Skeletal muscle tissue (tissue), 3 donors: ENCODE measurements at regions not wholly inside any gene's neighbourhood (a gene's known extent, or its start where the extent isn't known, plus 50 kb on each side); places are given as distances from the start of the nearest gene placed in this dataset.
"Not testable (repeated sequence)": the region's sequence is repeated elsewhere in the genome, so short reads cannot be mapped to it uniquely, and the experiment has no call there.

Experiments used
- H3K27ac ChIP-seq: one replicate; pipeline ENCODE4 v1.7.0; 2013; ENCODE audit warnings: mild to moderate bottlenecking, low read depth, low read length, inconsistent platforms
- H3K27me3 ChIP-seq, 3 donors: one replicate each; pipeline ENCODE4 v1.7.0; 2013; ENCODE audit warnings: low read length in 3 of 3; ENCODE audit not compliant: control insufficient read depth in 3 of 3, insufficient read depth in 3 of 3
- H3K36me3 ChIP-seq, 3 donors: one replicate each; pipeline ENCODE4 v1.7.0; 2013; ENCODE audit warnings: low read length in 3 of 3; ENCODE audit not compliant: control insufficient read depth in 3 of 3, insufficient read depth in 3 of 3
- H3K4me1 ChIP-seq, 3 donors: one replicate each; pipeline ENCODE4 v1.7.0; 2013; ENCODE audit warnings: low read length in 3 of 3, mild to moderate bottlenecking in 3 of 3; ENCODE audit not compliant: control insufficient read depth in 3 of 3, insufficient read depth in 3 of 3
- H3K4me3 ChIP-seq, 3 donors: one replicate each; pipeline ENCODE4 v1.7.0; 2013; ENCODE audit warnings: low read length in 3 of 3
- H3K9ac ChIP-seq, 3 donors: one replicate each; pipeline ENCODE4 v1.7.0; 2013; ENCODE audit warnings: low read length in 3 of 3, mild to moderate bottlenecking in 3 of 3, moderate library complexity in 2 of 3, low read depth in 1 of 3
- H3K9me3 ChIP-seq, 3 donors: one replicate each; pipeline ENCODE4 v1.7.0; 2013; ENCODE audit warnings: low read length in 3 of 3; ENCODE audit not compliant: control insufficient read depth in 3 of 3
- donor health status: Osteomylitis.

- H3K27ac ChIP-seq: no peak overlapping the region
- H3K9me3 ChIP-seq: no peaks in the 10 kb centered on the region
- H3K4me3 ChIP-seq: no peak overlapping the region
- H3K4me1 ChIP-seq: no peaks in the 10 kb centered on the region
- H3K36me3 ChIP-seq: no peaks in the 10 kb centered on the region
- H3K9ac ChIP-seq: no peak overlapping the region
- H3K27me3 ChIP-seq: no peaks in the 10 kb centered on the region
Observed at GRCh38 chr2:215728504-215729065, 284.8 kb downstream of the MREG start.

- no peaks in the 10 kb centered on the region for H3K36me3 ChIP-seq
- H3K27ac ChIP-seq: no peak overlapping the region
- no peaks in the 10 kb centered on the region for H3K4me1 ChIP-seq
- no peaks in the 10 kb centered on the region for H3K9me3 ChIP-seq
- no peak overlapping the region for H3K4me3 ChIP-seq
- H3K27me3 ChIP-seq: no peaks in the 10 kb centered on the region
- H3K9ac ChIP-seq: no peak overlapping the region
Observed at GRCh38 chr2:215727507-215728503, 285.5 kb downstream of the MREG start.

GRCh38 chr2:215726070-215726469, 287.3 kb downstream of the MREG start:
- no peaks in the 10 kb centered on the region for H3K27me3 ChIP-seq
- no peaks in the 10 kb centered on the region for H3K9me3 ChIP-seq
- no peaks in the 10 kb centered on the region for H3K36me3 ChIP-seq
- H3K4me1 ChIP-seq: no peaks in the 10 kb centered on the region
- no peak overlapping the region for H3K4me3 ChIP-seq
- no peak overlapping the region for H3K27ac ChIP-seq
- H3K9ac ChIP-seq: no peak overlapping the region

- Histone ChIP-seq H3K4me1 (no peaks in the 10 kb centered on the region), H3K36me3 (no peaks in the 10 kb centered on the region), H3K4me3 (no peak overlapping the region), H3K9me3 (no peaks in the 10 kb centered on the region), H3K27ac (no peak overlapping the region), H3K9ac (no peak overlapping the region), H3K27me3 (no peaks in the 10 kb centered on the region)
Observed at GRCh38 chr2:215724146-215724545, 288.3 kb upstream of the FN1 start.

- H3K27me3 ChIP-seq: no peaks in the 10 kb centered on the region
- H3K27ac ChIP-seq: no peak overlapping the region
- H3K4me1 ChIP-seq: no peaks in the 10 kb centered on the region
- H3K9me3 ChIP-seq: no peaks in the 10 kb centered on the region
- no peaks in the 10 kb centered on the region for H3K36me3 ChIP-seq
- no peak overlapping the region for H3K4me3 ChIP-seq
- H3K9ac ChIP-seq: no peak overlapping the region
Observed at GRCh38 chr2:215723631-215724011, 287.8 kb upstream of the FN1 start.

GRCh38 chr2:215722986-215723630, 287.2 kb upstream of the FN1 start:
- Histone ChIP-seq H3K4me1 (peaks cover 0 to 4% (median 0%) of the 10 kb centered on the region in 3 donors), H3K9me3 (no peaks in the 10 kb centered on the region), H3K36me3 (no peaks in the 10 kb centered on the region), H3K27ac (no peak overlapping the region), H3K27me3 (no peaks in the 10 kb centered on the region), H3K4me3 (no peak overlapping the region), H3K9ac (no peak overlapping the region)

GRCh38 chr2:215722125-215722524, 286.3 kb upstream of the FN1 start:
- H3K4me3 ChIP-seq: no peak overlapping the region
- no peaks in the 10 kb centered on the region for H3K9me3 ChIP-seq
- H3K9ac ChIP-seq: no peak overlapping the region
- peaks cover 0 to 5% (median 0%) of the 10 kb centered on the region in 3 donors for H3K4me1 ChIP-seq
- no peaks in the 10 kb centered on the region for H3K27me3 ChIP-seq
- no peak overlapping the region for H3K27ac ChIP-seq
- no peaks in the 10 kb centered on the region for H3K36me3 ChIP-seq

- not testable (repeated sequence) for H3K9me3 ChIP-seq, H3K4me1 ChIP-seq, H3K9ac ChIP-seq, H3K27me3 ChIP-seq, H3K36me3 ChIP-seq, H3K27ac ChIP-seq, H3K4me3 ChIP-seq
Observed at GRCh38 chr2:215721515-215721914, 285.6 kb upstream of the FN1 start.

- no peaks in the 10 kb centered on the region for H3K9me3 ChIP-seq
- no peaks in the 10 kb centered on the region for H3K36me3 ChIP-seq
- peaks cover 0 to 5% (median 0%) of the 10 kb centered on the region in 3 donors for H3K4me1 ChIP-seq
- H3K27me3 ChIP-seq: no peaks in the 10 kb centered on the region
- no peak overlapping the region for H3K9ac ChIP-seq
- no peak overlapping the region for H3K27ac ChIP-seq
- no peak overlapping the region for H3K4me3 ChIP-seq
Observed at GRCh38 chr2:215718890-215719289, 283.0 kb upstream of the FN1 start.

GRCh38 chr2:215718436-215718835, 282.6 kb upstream of the FN1 start:
- Histone ChIP-seq H3K4me1 (peaks cover 0 to 5% (median 0%) of the 10 kb centered on the region in 3 donors), H3K27me3 (no peaks in the 10 kb centered on the region), H3K9me3 (no peaks in the 10 kb centered on the region), H3K4me3 (no peak overlapping the region), H3K27ac (no peak overlapping the region), H3K36me3 (no peaks in the 10 kb centered on the region), H3K9ac (no peak overlapping the region)
